Panc1 (cell line): ENCODE measurements at regions not wholly inside any gene's neighbourhood (a gene's known extent, or its start where the extent isn't known, plus 50 kb on each side); places are given as distances from the start of the nearest gene placed in this dataset.

Experiments
- ATAC-seq: fragments of 200-7000 bp; cut with Tn5 transposase; 2 replicates; pipeline ENCODE4 v1.9.1; 2020; ENCODE audit warnings: mild to moderate bottlenecking, moderate library complexity
- BruUV-seq: library from RNA; stranded (reverse); fragments of 400-500 nt; replicated peaks from 2 replicates; lab custom pipeline; 2021; lab: Mats Ljungman, UMichigan
- CTCF ChIA-PET: fragments of 300-600 bp; sonication (Branson Sonifier 250); formaldehyde crosslinking; loops from one replicate; lab custom pipeline; 2022; ENCODE audit warnings: antibody characterized with exemption; lab: Charles Lee
- POLR2A ChIA-PET: fragments of 300-600 bp; sonication (Branson Sonifier 250); formaldehyde crosslinking; loops from one replicate; lab custom pipeline; 2022; ENCODE audit warnings: antibody characterized with exemption; lab: Charles Lee
- DNase-seq: peaks from one replicate; pipeline ENCODE4 v3.0.0-alpha.2; 2010; ENCODE audit warnings: low read depth, low spot score
- H3K27ac ChIP-seq: 2 replicates; pipeline ENCODE4 v1.5.1; 2011; ENCODE audit warnings: mild to moderate bottlenecking, low read length, inconsistent platforms
- H3K27me3 ChIP-seq: fragments of 200-500 bp; sonication (Bioruptor generic); 2 replicates; pipeline ENCODE4 v1.6.0; 2014; ENCODE audit warnings: low read length, inconsistent platforms; ENCODE audit not compliant: control insufficient read depth, insufficient read depth
- H3K36me3 ChIP-seq: fragments of 200-500 bp; sonication (Bioruptor generic); 2 replicates; pipeline ENCODE4 v1.5.1; 2014; ENCODE audit warnings: inconsistent platforms, mild to moderate bottlenecking, low read length, moderate library complexity; ENCODE audit not compliant: control insufficient read depth, insufficient read depth
- H3K4me1 ChIP-seq: 2 replicates; pipeline ENCODE4 v1.5.1; 2011; ENCODE audit warnings: inconsistent platforms, mild to moderate bottlenecking, low read length, moderate library complexity; ENCODE audit not compliant: control insufficient read depth, insufficient read depth
- H3K4me3 ChIP-seq, 2 experiments: 2 replicates each; pipeline ENCODE4 v1.5.1; 2011 to 2012; ENCODE audit warnings: low read depth in 2 of 2, low read length in 2 of 2, mild to moderate bottlenecking in 2 of 2, inconsistent platforms in 1 of 2, moderate library complexity in 1 of 2
- H3K9me3 ChIP-seq: fragments of 200-500 bp; sonication (Bioruptor generic); 2 replicates; pipeline ENCODE4 v1.5.1; 2014; ENCODE audit warnings: low read depth, mild to moderate bottlenecking, inconsistent platforms, low read length, moderate library complexity; ENCODE audit not compliant: control insufficient read depth, insufficient read depth
- POLR2AphosphoS5 ChIP-seq: IDR thresholded peaks from 2 replicates; pipeline ENCODE4 v1.6.1; 2012; ENCODE audit warnings: mild to moderate bottlenecking, low read depth, low read length, moderate library complexity
- SIN3A ChIP-seq: IDR thresholded peaks from 2 replicates; pipeline ENCODE4 v1.6.1; 2012; ENCODE audit warnings: low read depth, mild to moderate bottlenecking, low read length, moderate library complexity, borderline replicate concordance; ENCODE audit not compliant: insufficient read depth
- TCF7L2 ChIP-seq: IDR thresholded peaks from 2 replicates; pipeline ENCODE4 v1.6.1; 2011; ENCODE audit warnings: mild to moderate bottlenecking, low read depth, low read length, inconsistent platforms
- in situ Hi-C: cut with HindIII; loops from 2 replicates; pipeline ENCODE4 v1.10.0; 2016; ENCODE audit warnings: low sequenced_read_pairs, low pct_unique_long_range_greater_than_20kb
- intact Hi-C: fragments of 100-400 bp; cut with micrococcal nuclease; formaldehyde crosslinking; loops from one replicate; pipeline ENCODE4 v1.10.0; 2022; ENCODE audit not compliant: unreplicated experiment
- TF ChIP-seq, protein P1 (sequence below), 2 experiments: IDR thresholded peaks; 2 replicates each; pipeline ENCODE4 v1.6.1; 2011 to 2012; ENCODE audit warnings: low read depth in 2 of 2, control low read depth in 1 of 2, low read length in 1 of 2, mild to moderate bottlenecking in 1 of 2, moderate library complexity in 1 of 2; ENCODE audit not compliant: insufficient read depth in 1 of 2
- TF ChIP-seq, protein P2 (sequence below): fragments of 450-650 bp; IDR thresholded peaks from 2 replicates; pipeline ENCODE4 v1.5.1; 2017; ENCODE audit warnings: mild to moderate bottlenecking

DNA sequence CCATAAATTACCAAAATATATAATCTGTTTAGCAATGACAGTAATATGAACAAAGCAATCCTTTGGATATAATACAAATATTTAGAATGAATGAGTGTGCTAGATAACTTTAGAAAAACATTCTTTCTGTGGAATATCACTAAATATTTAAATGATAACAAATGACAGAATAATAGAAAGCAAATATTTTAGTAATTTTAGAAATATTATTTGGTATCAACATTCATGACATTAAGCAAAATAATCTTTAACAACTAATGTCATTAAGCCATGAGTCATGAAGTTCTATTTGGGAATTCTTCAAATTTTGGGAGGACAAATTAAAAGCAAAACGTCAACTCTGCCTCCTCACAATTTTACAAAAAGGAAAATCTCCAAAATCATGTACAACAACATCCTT, 844.8 kb upstream of the LRRN3 start:
- BruUV-seq: no TSS peak

DNA sequence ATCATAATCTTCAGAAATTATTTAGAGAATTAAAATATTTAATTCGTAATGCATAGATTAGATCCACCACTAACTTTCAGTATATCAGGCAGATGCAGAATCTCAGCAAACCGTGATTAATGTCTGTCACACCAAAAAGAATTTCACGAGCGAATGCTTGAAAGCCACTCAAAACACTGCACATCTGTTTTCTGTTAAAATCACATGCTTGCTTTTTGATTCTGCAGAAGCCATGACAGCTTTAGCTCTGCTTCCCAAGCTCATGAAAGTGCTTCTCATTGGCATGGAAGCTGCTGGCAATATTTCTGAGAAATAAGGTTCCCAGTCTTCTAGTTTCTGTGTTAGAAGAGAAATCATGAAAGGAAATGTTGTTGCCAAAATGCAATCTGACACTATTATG, 837.8 kb upstream of the LRRN3 start:
- H3K36me3 ChIP-seq: no peaks in the 10 kb centered on the region
- H3K27ac ChIP-seq: no peak overlapping the region
- ChIA-PET CTCF (no interaction called here), POLR2A (no interaction called here)
- intact Hi-C loops: no loop called here
- TF ChIP-seq, protein P1, sequence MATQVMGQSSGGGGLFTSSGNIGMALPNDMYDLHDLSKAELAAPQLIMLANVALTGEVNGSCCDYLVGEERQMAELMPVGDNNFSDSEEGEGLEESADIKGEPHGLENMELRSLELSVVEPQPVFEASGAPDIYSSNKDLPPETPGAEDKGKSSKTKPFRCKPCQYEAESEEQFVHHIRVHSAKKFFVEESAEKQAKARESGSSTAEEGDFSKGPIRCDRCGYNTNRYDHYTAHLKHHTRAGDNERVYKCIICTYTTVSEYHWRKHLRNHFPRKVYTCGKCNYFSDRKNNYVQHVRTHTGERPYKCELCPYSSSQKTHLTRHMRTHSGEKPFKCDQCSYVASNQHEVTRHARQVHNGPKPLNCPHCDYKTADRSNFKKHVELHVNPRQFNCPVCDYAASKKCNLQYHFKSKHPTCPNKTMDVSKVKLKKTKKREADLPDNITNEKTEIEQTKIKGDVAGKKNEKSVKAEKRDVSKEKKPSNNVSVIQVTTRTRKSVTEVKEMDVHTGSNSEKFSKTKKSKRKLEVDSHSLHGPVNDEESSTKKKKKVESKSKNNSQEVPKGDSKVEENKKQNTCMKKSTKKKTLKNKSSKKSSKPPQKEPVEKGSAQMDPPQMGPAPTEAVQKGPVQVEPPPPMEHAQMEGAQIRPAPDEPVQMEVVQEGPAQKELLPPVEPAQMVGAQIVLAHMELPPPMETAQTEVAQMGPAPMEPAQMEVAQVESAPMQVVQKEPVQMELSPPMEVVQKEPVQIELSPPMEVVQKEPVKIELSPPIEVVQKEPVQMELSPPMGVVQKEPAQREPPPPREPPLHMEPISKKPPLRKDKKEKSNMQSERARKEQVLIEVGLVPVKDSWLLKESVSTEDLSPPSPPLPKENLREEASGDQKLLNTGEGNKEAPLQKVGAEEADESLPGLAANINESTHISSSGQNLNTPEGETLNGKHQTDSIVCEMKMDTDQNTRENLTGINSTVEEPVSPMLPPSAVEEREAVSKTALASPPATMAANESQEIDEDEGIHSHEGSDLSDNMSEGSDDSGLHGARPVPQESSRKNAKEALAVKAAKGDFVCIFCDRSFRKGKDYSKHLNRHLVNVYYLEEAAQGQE (IDR thresholded peaks at IDR 0.05; ENCODE audit: insufficient read depth in 1 of 2, low read depth in 2 of 2, low read length in 1 of 2): no peak
- TF ChIP-seq TCF7L2 (no peak), SIN3A (no peak), POLR2AphosphoS5 (no peak)
- TF ChIP-seq, protein P2, sequence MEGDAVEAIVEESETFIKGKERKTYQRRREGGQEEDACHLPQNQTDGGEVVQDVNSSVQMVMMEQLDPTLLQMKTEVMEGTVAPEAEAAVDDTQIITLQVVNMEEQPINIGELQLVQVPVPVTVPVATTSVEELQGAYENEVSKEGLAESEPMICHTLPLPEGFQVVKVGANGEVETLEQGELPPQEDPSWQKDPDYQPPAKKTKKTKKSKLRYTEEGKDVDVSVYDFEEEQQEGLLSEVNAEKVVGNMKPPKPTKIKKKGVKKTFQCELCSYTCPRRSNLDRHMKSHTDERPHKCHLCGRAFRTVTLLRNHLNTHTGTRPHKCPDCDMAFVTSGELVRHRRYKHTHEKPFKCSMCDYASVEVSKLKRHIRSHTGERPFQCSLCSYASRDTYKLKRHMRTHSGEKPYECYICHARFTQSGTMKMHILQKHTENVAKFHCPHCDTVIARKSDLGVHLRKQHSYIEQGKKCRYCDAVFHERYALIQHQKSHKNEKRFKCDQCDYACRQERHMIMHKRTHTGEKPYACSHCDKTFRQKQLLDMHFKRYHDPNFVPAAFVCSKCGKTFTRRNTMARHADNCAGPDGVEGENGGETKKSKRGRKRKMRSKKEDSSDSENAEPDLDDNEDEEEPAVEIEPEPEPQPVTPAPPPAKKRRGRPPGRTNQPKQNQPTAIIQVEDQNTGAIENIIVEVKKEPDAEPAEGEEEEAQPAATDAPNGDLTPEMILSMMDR: no peak
- no TSS peak for BruUV-seq
- no peaks in the 10 kb centered on the region for H3K9me3 ChIP-seq
- no peaks in the 10 kb centered on the region for H3K27me3 ChIP-seq
- DNase-seq (no peak), ATAC-seq (no peak)
- H3K4me1 ChIP-seq: no peaks in the 10 kb centered on the region
- H3K4me3 ChIP-seq: no peak overlapping the region
- in situ Hi-C loops: no loop called here

More for the DNA sequence above, 844.8 kb upstream of the LRRN3 start:
- no peak overlapping the region for H3K4me3 ChIP-seq
- H3K27me3 ChIP-seq: no peaks in the 10 kb centered on the region
- no peaks in the 10 kb centered on the region for H3K9me3 ChIP-seq
- ATAC-seq (no peak), DNase-seq (no peak)
- no peaks in the 10 kb centered on the region for H3K4me1 ChIP-seq
- no peaks in the 10 kb centered on the region for H3K36me3 ChIP-seq
- H3K27ac ChIP-seq: no peak overlapping the region
- TF ChIP-seq TCF7L2 (no peak), POLR2AphosphoS5 (no peak), SIN3A (no peak)
- TF ChIP-seq, protein P2: no peak
- TF ChIP-seq, protein P1 (IDR thresholded peaks at IDR 0.05; ENCODE audit: insufficient read depth in 1 of 2, low read depth in 2 of 2, low read length in 1 of 2): no peak
- CTCF ChIA-PET: no interaction called here
- POLR2A ChIA-PET: no interaction called here
- in situ Hi-C loops: no loop called here
- intact Hi-C loops: no loop called here
